ENCODE measurements at regions not wholly inside any gene's neighbourhood (a gene's known extent, or its start where the extent isn't known, plus 50 kb on each side); places are given as distances from the start of the nearest gene placed in this dataset.

DNA sequence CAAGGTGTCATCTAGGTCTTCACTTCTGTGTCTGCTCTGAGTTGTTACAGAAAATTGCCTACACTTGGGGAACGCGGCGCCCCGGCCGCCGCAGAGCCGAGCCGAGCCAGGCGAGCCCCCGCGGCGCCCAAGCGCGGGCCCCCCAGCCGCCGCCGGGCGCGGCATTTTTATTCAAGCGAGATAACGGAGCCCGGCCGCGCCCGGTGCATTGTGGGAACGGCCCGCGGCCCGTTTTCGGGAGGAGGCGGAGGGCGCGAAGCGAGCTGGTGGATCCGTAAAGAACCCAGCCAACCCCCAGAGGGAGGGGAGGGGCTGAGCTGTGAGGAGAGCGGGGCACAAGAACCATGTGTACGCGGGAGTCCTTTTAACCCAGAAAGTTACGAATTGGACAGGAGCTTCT, 191.8 kb downstream of the FTCDNL1 start:
- intact Hi-C loops (cut with DNase I) = no loop called here
- ATAC-seq (peak; percentile 68), DNase-seq (ENCODE audit: missing footprints) (peak; percentile 70)

DNA sequence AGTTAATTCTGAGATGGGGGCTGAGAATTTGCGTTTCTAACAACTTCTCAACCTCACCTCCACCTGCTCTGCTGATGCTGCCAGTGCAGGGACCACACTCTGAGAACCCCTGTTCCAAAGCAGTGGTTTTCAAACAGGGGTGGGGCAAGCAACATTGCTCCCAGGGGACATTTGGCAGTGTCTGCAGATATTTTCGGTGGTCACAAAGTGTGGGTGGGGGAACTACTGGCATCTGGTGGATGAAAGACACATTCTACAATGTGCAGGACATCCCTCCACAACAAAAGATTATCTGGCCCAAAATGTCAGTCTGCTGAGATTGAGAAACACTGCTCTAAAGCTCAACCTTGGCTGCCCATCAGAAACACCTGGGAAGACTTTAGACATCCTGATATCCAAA, 188.7 kb upstream of the SATB2 start:
- intact Hi-C loops (cut with DNase I) = no loop called here
- no peak for ATAC-seq

DNA sequence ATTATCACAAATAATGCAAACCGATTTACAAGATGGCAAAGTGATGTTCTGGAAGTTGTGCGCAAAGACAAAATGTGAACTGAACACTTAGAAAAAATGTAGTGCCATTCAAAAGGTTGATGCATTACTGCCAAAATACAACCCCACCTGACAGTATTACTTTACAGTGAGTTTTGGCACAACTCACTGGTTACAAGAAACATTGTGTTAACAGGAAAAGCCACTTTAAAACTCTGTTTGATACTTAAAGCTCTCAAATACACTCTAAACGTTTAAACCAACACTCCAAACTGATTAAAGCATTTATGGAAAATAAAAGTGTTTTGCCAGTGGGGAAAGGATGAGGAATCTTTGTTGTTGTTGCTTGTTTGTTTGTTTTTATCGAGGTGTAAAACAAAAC, 173.4 kb upstream of the SATB2 start:
- DNase-seq (ENCODE audit: missing footprints) (no peak), ATAC-seq (no peak)
- intact Hi-C loops (cut with DNase I) = no loop called here

More for the DNA sequence above, 188.7 kb upstream of the SATB2 start:
- DNase-seq (ENCODE audit: missing footprints) = no peak

DNA sequence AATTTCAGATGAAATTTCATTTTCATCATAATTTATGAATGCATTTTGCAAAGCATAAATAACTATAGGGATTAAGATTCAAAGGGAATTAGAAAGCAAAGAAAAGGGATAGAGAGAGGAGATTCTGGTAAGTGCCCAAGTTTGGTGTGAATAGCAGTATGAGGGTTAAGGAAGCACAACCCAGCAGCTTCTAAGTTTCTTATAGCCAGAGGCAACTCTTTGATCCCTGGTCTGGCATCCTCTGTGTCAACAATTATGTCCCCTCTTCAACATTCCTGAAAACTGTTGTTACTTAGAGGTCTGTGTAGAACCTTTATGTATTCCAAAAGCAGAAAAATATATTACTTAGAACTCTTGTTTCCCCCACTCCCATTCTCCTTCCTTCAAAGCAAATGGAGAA, 171.6 kb upstream of the SATB2 start:
- ATAC-seq (no peak), DNase-seq (ENCODE audit: missing footprints) (no peak)
- intact Hi-C loops (cut with DNase I) = no loop called here

DNA sequence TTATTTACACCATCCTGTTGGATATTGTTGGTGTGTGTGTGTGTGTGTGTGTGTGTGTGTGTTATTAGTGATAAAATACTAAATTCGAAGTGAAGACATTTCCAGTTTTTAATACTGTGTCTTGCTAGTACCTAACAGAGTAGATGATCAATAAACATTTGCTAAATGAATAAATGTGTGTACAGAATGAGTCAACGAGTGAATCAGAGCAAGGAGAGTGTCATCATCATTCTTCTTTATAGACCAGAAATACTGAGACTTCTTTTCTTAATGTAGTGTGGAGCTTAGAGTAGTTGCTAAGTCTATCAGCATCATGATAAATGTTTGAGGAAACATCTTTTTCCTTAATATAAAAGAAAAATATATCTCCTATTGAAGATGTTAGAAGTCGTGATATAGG, 169.7 kb upstream of the SATB2 start:
- intact Hi-C loops (cut with DNase I) = no loop called here
- no peak for DNase-seq (ENCODE audit: missing footprints)
- no peak for ATAC-seq

DNA sequence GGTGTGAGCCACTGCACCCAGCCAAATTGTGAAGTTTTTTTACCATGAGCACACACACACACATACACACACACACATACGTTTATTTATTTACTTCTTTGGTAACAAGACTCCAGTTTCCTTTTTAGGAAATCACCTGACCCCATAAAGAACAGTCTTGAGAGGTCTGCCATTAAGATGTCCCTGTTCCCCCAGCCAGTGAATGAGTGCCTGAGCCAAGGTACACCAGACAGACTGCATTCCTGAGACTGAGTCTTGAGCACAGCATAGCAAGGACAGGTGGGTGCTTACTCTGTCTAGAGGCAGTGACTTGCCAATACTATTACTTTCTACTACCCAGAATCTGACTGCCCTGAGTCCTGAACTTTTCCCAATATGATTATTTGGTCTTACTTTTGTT, 167.2 kb upstream of the SATB2 start:
- no peak for DNase-seq (ENCODE audit: missing footprints)
- intact Hi-C loops (cut with DNase I) = no loop called here
- ATAC-seq = no peak

DNA sequence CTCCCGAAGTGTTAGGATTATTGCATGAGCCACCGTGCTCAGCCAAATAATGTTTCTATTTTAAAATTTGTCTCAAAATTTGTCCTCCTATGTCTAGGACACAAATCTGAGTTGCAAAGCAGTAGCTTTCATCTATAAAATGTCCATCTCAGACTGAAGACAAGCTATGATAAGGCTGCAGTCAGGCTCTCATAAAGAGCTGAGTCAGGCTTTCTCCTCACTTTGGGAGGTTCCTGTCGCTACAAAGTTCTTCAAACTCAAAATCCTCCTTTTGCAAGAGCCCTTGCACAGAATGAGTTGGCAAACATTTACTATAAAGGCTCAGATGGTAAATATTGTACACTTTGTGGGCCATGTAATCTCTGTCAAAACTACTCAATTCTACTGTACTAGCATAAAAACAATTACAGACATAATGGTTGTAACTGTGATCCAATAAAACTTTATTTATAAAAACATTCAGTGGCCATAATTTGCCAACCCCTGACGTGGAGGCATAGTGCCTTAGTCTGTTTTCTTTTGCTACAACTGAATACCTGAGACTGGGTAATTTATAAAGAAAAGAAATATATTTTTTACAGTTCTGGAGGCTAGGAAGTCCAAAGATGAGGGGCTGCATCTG, 154.9 kb upstream of the SATB2 start:
- DNase-seq (ENCODE audit: missing footprints) (no peak), ATAC-seq (no peak)
- intact Hi-C loops (cut with DNase I) = no loop called here

DNA sequence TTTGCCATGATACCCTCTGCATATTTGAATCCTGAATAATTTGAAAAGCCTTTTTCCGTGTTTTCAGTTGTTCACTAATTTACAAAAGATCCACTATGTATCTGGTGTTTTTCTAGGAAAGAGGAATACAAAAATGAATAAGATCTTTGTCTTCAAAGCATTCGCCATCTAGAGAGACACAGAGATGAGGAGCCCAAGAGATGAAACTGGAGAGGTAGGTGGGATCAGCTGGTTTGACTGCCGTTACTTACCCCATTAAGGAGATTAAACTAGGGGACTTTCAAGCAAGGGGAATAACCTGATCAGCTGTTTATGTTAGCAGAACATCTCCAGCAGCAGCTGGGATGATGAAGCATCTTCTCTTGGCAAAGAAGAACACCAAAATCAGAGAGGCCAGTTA, 150.2 kb upstream of the SATB2 start:
- intact Hi-C loops (cut with DNase I) = no loop called here
- ATAC-seq (no peak), DNase-seq (ENCODE audit: missing footprints) (no peak)

DNA sequence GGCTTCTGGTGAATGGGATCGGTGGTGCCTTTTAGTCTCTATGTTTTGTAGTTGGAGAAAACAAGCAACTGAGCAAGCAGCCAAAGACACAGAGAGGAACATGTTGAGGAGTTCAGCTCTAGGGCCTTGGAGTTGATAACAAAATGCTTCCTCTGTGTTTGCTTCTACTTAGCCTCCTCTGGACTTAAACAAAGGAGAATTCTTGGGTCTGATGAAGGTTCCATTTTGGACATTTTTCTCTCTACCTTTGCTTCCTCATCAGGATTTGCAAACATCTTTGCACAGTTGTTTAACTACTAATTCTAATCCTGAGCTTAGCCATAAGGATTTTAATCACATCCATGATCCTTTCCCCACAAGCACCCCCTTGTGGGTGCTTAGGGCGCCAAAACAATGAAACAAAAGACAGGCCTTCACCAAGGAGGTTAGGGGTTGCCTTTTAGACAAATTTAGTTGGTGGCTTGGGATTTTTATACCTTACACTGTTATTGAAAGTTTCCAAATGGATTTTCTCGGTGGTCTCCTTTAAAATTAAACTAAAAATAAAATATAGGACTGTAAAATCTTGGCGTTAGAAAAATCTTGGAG, 148.5 kb upstream of the SATB2 start:
- intact Hi-C loops (cut with DNase I) = no loop called here
- DNase-seq (ENCODE audit: missing footprints) = no peak
- no peak for ATAC-seq

DNA sequence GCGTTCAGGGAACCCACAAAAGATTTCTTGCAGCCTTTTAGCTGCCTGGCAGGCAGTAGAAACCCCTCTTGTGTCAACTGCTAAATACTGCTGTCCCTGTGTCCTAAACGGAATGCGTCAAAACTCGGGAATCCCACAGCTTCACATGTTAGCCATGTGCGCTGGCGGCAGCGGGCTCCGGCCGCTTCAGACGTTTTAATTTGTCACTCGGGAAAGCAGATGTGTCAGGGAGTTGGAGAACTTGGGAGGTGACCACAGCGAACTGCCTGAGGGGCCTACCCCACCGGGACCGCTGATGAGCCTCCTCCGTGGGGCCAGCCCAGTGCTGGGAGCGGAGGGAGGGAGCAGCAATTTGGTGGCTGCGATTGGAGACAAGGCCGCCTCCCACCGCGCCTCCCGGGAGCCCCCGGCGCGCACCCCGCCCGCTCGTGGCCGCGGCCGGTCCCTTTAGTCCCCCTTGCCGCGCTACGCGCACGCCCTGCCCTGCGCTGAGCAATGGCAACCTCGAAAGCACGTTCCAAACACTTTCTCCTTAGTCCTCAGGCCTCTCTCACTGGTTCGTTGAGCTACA, 146.1 kb upstream of the SATB2 start:
- ATAC-seq (no peak), DNase-seq (ENCODE audit: missing footprints) (no peak)
- intact Hi-C loops (cut with DNase I) = no loop called here

DNA sequence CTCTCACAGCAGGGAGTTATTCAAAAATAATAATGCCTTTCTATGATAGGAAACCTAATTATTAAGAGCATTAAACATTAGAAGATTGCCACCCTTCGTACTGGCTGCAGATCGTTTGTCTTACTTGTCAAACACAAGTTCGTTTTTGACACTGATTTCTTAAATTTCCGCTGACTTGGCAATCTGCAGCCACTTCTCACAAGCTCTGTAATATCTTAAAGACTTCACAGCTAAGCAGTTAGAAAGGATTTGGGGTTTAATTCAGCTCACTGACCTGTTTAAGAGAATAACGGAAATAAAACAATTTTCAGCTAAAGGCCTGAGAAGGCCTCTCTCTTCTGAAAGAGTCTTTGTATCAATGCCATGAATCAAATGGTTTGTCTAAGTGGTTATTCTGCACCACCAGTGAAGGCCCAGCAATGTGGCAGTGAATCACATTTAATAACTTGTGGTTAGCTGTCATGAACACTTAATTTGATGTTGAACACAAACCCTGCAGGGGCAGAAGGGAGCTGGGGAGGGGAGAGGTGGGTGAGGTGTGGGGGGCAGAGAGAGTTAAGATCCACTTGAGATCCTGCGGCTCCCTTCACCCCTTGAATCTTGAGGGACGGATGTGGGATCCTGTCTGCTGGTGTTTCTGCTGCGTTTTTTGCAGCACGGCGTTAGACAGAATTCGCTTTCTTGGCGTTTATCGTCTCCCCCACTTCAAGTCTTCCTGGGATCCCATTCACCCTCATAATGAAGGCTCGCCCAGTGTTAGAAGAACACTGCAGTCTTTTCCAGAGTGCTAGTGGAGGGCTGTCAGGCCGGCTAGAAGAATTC, 145.4 kb upstream of the SATB2 start:
- DNase-seq (ENCODE audit: missing footprints) (no peak), ATAC-seq (no peak)
- intact Hi-C loops (cut with DNase I) = no loop called here

DNA sequence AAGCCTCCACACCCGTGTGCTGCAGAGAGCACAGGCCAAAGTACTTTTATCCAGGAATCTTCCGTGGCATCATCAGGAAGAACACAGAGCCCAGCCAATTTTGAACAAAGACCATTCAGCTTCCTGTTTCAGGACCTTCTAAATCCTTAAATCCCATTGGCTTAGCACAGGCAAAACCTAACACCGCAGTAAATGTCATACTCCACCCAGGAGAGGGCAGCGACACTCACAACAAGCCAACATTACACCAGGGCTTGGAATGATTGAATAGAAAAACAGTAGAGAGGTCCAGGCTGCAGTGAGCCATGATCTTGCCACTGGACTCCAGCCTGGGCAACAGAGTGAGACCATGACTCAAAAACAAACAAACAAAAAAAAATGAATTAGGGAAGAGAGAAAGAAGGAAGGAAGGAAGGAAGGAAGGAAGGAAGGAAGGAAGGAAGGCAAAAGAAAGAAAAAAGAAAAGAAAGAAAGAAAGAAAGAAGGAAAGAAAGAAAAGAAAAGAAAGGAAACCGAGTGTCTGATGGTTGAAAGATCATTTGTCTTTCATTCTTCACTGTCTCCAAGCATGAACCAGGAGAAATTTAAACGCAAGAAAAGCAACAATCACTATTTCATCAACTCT, 144.6 kb upstream of the SATB2 start:
- ATAC-seq = no peak
- intact Hi-C loops (cut with DNase I) = no loop called here
- DNase-seq (ENCODE audit: missing footprints) = no peak

DNA sequence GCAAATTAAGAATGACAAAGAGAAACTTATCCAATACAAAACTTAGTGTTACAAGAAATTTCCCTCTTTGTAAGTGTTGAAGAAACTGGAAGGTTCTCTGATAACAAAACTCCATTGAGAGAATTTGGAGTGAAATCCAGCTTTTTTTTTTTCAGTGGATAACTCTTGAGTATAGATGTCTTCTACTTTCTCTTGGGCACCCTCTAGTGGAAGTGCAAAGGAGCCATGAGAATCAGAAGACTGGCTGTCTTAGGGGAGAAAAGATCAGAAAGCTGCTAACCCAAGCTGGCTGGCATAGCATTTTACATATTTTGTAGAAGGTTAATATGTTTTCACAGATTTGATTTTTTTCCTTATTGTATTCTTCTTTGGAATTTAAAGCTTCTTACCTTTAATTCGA, 138.8 kb upstream of the SATB2 start:
- intact Hi-C loops (cut with DNase I) = no loop called here
- DNase-seq (ENCODE audit: missing footprints) = no peak
- no peak for ATAC-seq

DNA sequence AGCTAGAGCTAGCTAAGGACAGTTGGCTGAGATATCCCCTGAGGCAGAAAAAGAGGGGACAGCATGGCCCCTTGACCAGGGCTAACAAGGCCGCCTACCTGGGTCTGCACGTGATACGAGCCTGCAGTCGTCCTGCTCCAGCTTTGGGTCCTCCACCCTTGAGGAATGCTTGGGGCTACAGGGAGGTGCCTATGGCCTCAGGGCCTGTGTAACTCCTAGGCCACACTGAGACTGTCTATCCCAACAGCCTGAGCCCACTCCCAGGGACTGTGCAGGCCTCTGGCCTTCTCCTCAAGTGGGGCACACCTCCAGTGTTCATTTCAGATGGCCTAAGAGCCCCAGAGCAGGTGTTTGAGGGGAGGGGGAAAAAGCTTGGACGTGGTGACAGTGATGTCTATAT, 136.7 kb upstream of the SATB2 start:
- DNase-seq (ENCODE audit: missing footprints) = no peak
- ATAC-seq = no peak
- intact Hi-C loops (cut with DNase I) = no loop called here

DNA sequence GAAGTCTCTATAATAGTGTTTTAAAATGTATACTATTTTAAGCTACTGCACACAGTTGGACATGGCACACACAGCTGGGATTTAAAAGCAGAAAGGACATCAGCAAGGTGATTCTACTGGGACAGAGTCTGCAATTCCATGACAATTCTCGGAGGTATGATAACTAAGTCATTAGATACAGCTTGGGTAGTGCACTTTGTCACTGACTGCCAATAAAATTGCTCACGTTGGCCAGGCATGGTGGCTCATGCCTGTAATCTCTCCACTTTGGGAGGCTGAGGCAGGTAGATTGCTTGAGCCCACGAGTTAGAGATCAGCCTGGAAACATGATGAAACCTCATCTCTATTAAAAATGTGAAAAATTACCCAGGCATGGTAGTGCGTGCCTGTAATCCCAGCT, 134.1 kb upstream of the SATB2 start:
- DNase-seq (ENCODE audit: missing footprints) = no peak
- intact Hi-C loops (cut with DNase I) = no loop called here
- ATAC-seq = no peak

DNA sequence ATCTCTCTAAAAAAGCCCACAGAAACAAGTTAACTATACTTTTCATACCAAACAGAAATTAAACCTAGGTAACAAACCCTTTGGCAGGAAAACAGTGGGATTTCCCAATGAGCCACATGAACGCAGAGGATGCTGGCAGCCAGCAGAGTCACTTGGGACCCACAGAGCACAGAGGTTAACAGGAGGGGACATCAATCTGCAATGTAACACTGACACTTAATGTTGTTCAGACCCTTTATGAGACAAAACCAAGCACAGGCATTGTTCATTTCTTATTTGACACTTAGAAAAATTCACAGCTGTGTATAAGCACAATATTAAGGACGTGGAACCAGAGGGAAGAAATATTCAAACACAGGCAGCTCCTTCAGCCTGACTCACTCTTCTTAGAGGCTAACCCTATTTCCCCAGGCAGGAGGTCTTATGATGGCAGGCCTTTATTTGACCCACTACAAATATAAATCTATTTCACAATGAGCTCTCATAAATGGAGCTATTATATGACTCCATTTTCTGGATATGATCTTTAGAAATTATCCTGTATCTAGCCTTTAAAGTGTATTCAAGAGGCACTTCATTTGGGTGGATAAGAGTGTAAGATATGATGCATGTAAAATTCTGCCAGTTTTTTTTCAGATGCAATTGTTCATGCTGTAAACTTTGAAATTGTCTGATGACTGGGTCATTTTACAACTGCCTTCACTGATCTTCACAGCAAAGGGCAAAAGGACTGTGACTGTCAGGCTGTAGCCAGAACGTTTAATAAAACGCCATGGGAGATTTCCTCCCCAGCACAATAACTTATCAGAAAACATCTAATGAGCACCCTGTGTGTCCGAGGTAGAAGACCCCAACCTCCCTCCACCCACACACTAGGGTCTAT, 132.8 kb upstream of the SATB2 start:
- ATAC-seq (no peak), DNase-seq (ENCODE audit: missing footprints) (no peak)
- intact Hi-C loops (cut with DNase I) = no loop called here

DNA sequence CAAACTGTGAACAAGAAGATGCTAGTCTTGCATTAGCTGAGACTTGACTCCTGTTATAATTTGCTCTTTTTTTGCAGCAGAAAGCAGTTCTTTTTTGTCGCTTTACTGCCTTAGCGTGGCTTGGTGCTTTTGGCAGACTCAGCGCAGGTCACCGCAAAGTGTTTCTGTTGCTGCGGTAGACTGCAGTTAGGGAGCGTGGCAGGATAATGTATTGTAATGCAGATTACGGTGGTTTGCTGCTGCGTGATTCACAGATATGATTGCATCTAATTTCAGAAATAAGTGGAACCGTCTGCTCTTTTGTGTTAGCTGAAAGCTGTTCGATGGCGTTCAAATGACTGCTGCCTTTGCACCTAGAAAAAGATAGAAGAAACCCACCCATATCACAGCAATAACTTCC, 131.6 kb upstream of the SATB2 start:
- DNase-seq (ENCODE audit: missing footprints) = no peak
- intact Hi-C loops (cut with DNase I) = no loop called here
- no peak for ATAC-seq

DNA sequence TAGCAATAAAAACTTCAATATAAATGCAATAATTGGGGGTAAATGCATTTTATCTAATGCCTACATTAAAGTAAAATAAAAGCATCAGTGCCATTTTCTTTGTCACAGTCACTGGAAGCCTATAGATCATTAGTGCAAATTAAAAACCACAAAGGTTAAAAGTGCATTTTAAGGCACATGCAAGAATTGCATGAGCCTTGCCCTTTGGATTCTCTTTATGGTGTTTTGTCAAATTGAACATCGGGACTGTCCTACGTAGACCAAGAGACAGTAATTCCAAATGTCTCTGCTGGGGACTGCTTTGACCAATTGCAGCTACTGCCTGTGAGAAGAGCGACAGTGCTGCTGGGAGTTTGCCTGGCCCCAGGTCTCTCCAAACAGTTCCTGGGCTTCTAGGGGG, 130.3 kb upstream of the SATB2 start:
- DNase-seq (ENCODE audit: missing footprints) = no peak
- ATAC-seq = no peak
- intact Hi-C loops (cut with DNase I) = no loop called here

DNA sequence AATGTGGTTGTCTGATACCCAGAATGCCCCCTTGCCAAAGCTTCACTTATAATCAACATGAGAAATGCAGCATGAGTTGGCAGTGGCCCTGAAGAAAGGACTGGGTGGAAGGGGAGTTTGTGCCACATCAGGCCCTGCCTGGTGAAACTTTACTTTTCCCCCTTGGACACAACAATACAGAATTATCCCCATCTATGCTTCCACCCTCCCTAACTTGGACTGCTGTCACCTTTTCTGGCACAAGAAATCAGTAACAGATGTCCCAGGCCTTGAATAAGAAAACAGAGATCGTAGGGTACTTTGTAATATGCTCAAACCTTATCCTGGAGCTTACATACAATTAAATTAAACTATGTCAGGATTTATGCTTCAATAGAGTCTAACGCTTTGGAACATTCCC, 128.9 kb upstream of the SATB2 start:
- intact Hi-C loops (cut with DNase I) = no loop called here
- ATAC-seq (no peak), DNase-seq (ENCODE audit: missing footprints) (no peak)

All from Right ventricle myocardium inferior (tissue), 1 donor.